SK-N-SH (cell line): ENCODE measurements at regions not wholly inside any gene's neighbourhood (a gene's known extent, or its start where the extent isn't known, plus 50 kb on each side); places are given as distances from the start of the nearest gene placed in this dataset.

ENCODE experiments used
- CTCF ChIA-PET: fragments of 300-600, 350-600 bp; formaldehyde crosslinking; extraction: SDS; loops from one replicate; lab custom pipeline; 2021; lab: Yijun Ruan, JAX
- POLR2A ChIA-PET: fragments of 350-600 bp; sonication (Branson Sonifier 250); formaldehyde crosslinking; extraction: SDS; loops from one replicate; lab custom pipeline; 2020; ENCODE audit warnings: antibody characterized with exemption, inconsistent platforms; lab: Yijun Ruan, JAX
- DNase-seq: peaks from one replicate; pipeline ENCODE4 v3.0.0; 2012
- H2AFZ ChIP-seq: fragments of 200-600 bp; sonication (generic); 2 replicates; pipeline ENCODE4 v1.8.1; 2016; ENCODE audit warnings: antibody characterized with exemption, mild to moderate bottlenecking, low read depth
- H3F3A ChIP-seq: fragments of 200-600 bp; sonication (generic); replicated peaks from 2 replicates; pipeline ENCODE3; 2016; ENCODE audit warnings: antibody characterized with exemption, mild to moderate bottlenecking; ENCODE audit not compliant: insufficient read depth
- H3K27ac ChIP-seq, 2 experiments: fragments of 200-500 bp in 1 of 2; fragments of 200-600 bp in 1 of 2; sonication (Bioruptor generic) in 1 of 2; sonication (generic), shearing (Covaris generic) in 1 of 2; 2 replicates each; pipeline versions ENCODE4 v1.5.1 to v1.6.1; 2014 to 2016; ENCODE audit warnings: low read depth in 2 of 2, inconsistent platforms in 1 of 2, low read length in 1 of 2, mild to moderate bottlenecking in 1 of 2, mixed read lengths in 1 of 2
- H3K27me3 ChIP-seq: fragments of 200-600 bp; sonication (generic), shearing (Covaris generic); 2 replicates; pipeline ENCODE4 v1.6.1; 2016; ENCODE audit warnings: mixed run types; ENCODE audit not compliant: insufficient read depth
- H3K36me3 ChIP-seq, 2 experiments: fragments of 200-500 bp in 1 of 2; fragments of 200-600 bp in 1 of 2; sonication (Bioruptor generic) in 1 of 2; sonication (generic) in 1 of 2; replicated peaks in 1 of 2; 2 replicates each; pipeline versions ENCODE3 to v1.5.1; 2014 to 2016; ENCODE audit warnings: low read length in 1 of 2, mild to moderate bottlenecking in 1 of 2; ENCODE audit not compliant: insufficient read depth in 2 of 2, control insufficient read depth in 1 of 2
- H3K4me1 ChIP-seq, 2 experiments: fragments of 200-500 bp in 1 of 2; fragments of 200-600 bp in 1 of 2; sonication (Bioruptor generic) in 1 of 2; sonication (generic), shearing (Covaris generic) in 1 of 2; 2 replicates each; pipeline versions ENCODE4 v1.5.1 to v1.6.1; 2014 to 2016; ENCODE audit warnings: low read depth in 1 of 2, low read length in 1 of 2, mixed run types in 1 of 2; ENCODE audit not compliant: insufficient read depth in 2 of 2, control insufficient read depth in 1 of 2
- H3K4me2 ChIP-seq: fragments of 200-600 bp; sonication (generic), shearing (Covaris generic); 2 replicates; pipeline ENCODE4 v1.6.1; 2017; ENCODE audit warnings: mixed run types
- H3K4me3 ChIP-seq, 2 experiments: fragments of 200-500 bp in 1 of 2; fragments of 200-600 bp in 1 of 2; sonication (Bioruptor generic) in 1 of 2; sonication (generic), shearing (Covaris generic) in 1 of 2; 2 replicates each; pipeline versions ENCODE4 v1.5.1 to v1.8.1; 2014 to 2016; ENCODE audit warnings: low read depth in 2 of 2, inconsistent platforms in 1 of 2, low read length in 1 of 2, mild to moderate bottlenecking in 1 of 2, mixed read lengths in 1 of 2, moderate library complexity in 1 of 2
- H3K79me2 ChIP-seq: fragments of 200-600 bp; sonication (generic); 2 replicates; pipeline ENCODE4 v1.8.1; 2017; ENCODE audit warnings: mild to moderate bottlenecking; ENCODE audit not compliant: insufficient read depth
- H3K9ac ChIP-seq: fragments of 200-600 bp; sonication (generic); 2 replicates; pipeline ENCODE4 v1.6.1; 2017; ENCODE audit warnings: mixed run types
- H3K9me2 ChIP-seq: fragments of 200-600 bp; sonication (generic); 2 replicates; pipeline ENCODE4 v1.6.1; 2017; ENCODE audit warnings: mixed run types
- H3K9me3 ChIP-seq: fragments of 200-600 bp; sonication (generic); 2 replicates; pipeline ENCODE4 v1.6.1; 2017; ENCODE audit warnings: mixed run types, mild to moderate bottlenecking, moderate library complexity
- H4K20me1 ChIP-seq: fragments of 200-600 bp; sonication (generic); 2 replicates; pipeline ENCODE4 v1.6.1; 2017; ENCODE audit warnings: mild to moderate bottlenecking, mixed run types; ENCODE audit not compliant: insufficient read depth
- CHD2 ChIP-seq: fragments of 150-350 bp; IDR thresholded peaks from 2 replicates; pipeline ENCODE4 v1.6.1; 2018; ENCODE audit warnings: low read length; ENCODE audit not compliant: partially characterized antibody
- ELF1 ChIP-seq: IDR thresholded peaks from 2 replicates; pipeline ENCODE4 v1.4.0; 2012
- EP300 ChIP-seq, 2 experiments: IDR thresholded peaks; 2 replicates each; pipeline versions ENCODE4 v1.4.0 to v1.6.1; 2012; ENCODE audit warnings: borderline replicate concordance in 1 of 2, low read depth in 1 of 2, low read length in 1 of 2
- FOSL2 ChIP-seq: IDR thresholded peaks from 2 replicates; pipeline ENCODE4 v1.4.0; 2012; ENCODE audit warnings: low read depth, mild to moderate bottlenecking, moderate library complexity, borderline replicate concordance
- FOXJ3 ChIP-seq: sonication (generic); formaldehyde crosslinking; IDR thresholded peaks from 2 replicates; pipeline ENCODE4 v1.5.1; 2020; ENCODE audit warnings: mild to moderate bottlenecking, missing genetic modification reagents
- FOXM1 ChIP-seq: IDR thresholded peaks from 2 replicates; pipeline ENCODE4 v1.4.0; 2012; ENCODE audit warnings: low read depth, mild to moderate bottlenecking
- GABPA ChIP-seq: IDR thresholded peaks from 2 replicates; pipeline ENCODE4 v1.4.0; 2012; ENCODE audit warnings: low read depth, mild to moderate bottlenecking
- GATA2 ChIP-seq: sonication (generic); formaldehyde crosslinking; IDR thresholded peaks from 2 replicates; pipeline ENCODE4 v1.5.0; 2020; ENCODE audit warnings: mild to moderate bottlenecking, missing genetic modification reagents
- IRF3 ChIP-seq: fragments of 150-350 bp; IDR thresholded peaks from 2 replicates; pipeline ENCODE4 v1.6.1; 2016; ENCODE audit warnings: mild to moderate bottlenecking, low read depth, low read length
- MAX ChIP-seq: IDR thresholded peaks from 2 replicates; pipeline ENCODE4 v1.4.0; 2012; ENCODE audit warnings: low read depth
- MEF2A ChIP-seq: IDR thresholded peaks from 2 replicates; pipeline ENCODE4 v1.4.0; 2012; ENCODE audit warnings: low read depth, borderline replicate concordance
- NFIC ChIP-seq: IDR thresholded peaks from 2 replicates; pipeline ENCODE4 v1.4.0; 2012; ENCODE audit warnings: borderline replicate concordance
- POLR2AphosphoS5 ChIP-seq: IDR thresholded peaks from 2 replicates; pipeline ENCODE4 v1.6.1; 2012; ENCODE audit warnings: low read depth, low read length
- RCOR1 ChIP-seq: fragments of 150-350 bp; IDR thresholded peaks from 2 replicates; pipeline ENCODE4 v1.6.1; 2017; ENCODE audit warnings: antibody characterized with exemption, low read length
- RFX5 ChIP-seq: IDR thresholded peaks from 2 replicates; pipeline ENCODE4 v1.6.1; 2012; ENCODE audit warnings: mild to moderate bottlenecking, improper control_type of control experiment, low read length
- TAF1 ChIP-seq: IDR thresholded peaks from 2 replicates; pipeline ENCODE4 v1.6.1; 2012; ENCODE audit warnings: low read depth, mild to moderate bottlenecking, low read length, moderate library complexity, borderline replicate concordance
- TCF12 ChIP-seq: IDR thresholded peaks from 2 replicates; pipeline ENCODE4 v1.4.0; 2012
- TEAD4 ChIP-seq: IDR thresholded peaks from 2 replicates; pipeline ENCODE4 v1.4.0; 2012; ENCODE audit warnings: mild to moderate bottlenecking, borderline replicate concordance; ENCODE audit not compliant: insufficient read depth
- YY1 ChIP-seq: IDR thresholded peaks from 2 replicates; pipeline ENCODE4 v1.4.0; 2012; ENCODE audit warnings: low read depth, mild to moderate bottlenecking
- ZBTB33 ChIP-seq: IDR thresholded peaks from 2 replicates; pipeline ENCODE4 v1.4.0; 2012; ENCODE audit warnings: low read depth, borderline replicate concordance
- WGBS: methylation state at CpG from one replicate; pipeline ENCODE4 v1.1.6; 2017; ENCODE audit warnings: low lambda C conversion rate; 5-methylcytosine and 5-hydroxymethylcytosine counted together

GRCh38 chr13:90311929-90312328, 1035.6 kb upstream of the MIR17HG start:
- CTCF ChIA-PET: interaction anchor here (1.2 kb wide), 1 partner anchor 27 kb away, joined by 3 read pairs; no protein-coding TSS in a partner anchor
- H3K9me3 ChIP-seq: no peaks in the 10 kb centered on the region
- no peak overlapping the region for H2AFZ ChIP-seq
- H3K27me3 ChIP-seq: no peaks in the 10 kb centered on the region
- no peaks in the 10 kb centered on the region for H4K20me1 ChIP-seq
- DNase-seq: no peak
- H3K4me2 ChIP-seq: no peak overlapping the region
- POLR2A ChIA-PET: no interaction called here
- H3K36me3 ChIP-seq: no peaks in the 10 kb centered on the region
- no peak overlapping the region for H3K27ac ChIP-seq
- no peaks in the 10 kb centered on the region for H3K79me2 ChIP-seq
- 79% methylated on average over 7 of the region's 7 CpGs for WGBS
- H3K9ac ChIP-seq: no peak overlapping the region
- H3F3A ChIP-seq: no peaks in the 10 kb centered on the region
- H3K4me1 ChIP-seq: no peaks in the 10 kb centered on the region
- H3K9me2 ChIP-seq: no peaks in the 10 kb centered on the region
- no peak overlapping the region for H3K4me3 ChIP-seq
- no peak for TF ChIP-seq CHD2
- TF ChIP-seq RFX5: no peak
- no peak for TF ChIP-seq IRF3
- TF ChIP-seq ZBTB33: no peak
- TF ChIP-seq MAX: no peak
- TF ChIP-seq FOXJ3 (CRISPR knock-in tag): no peak
- TF ChIP-seq MEF2A: no peak
- TF ChIP-seq GATA2 (CRISPR knock-in tag): no peak
- no peak for TF ChIP-seq TCF12
- TF ChIP-seq RCOR1: no peak
- TF ChIP-seq NFIC: no peak
- TF ChIP-seq ELF1: no peak
- TF ChIP-seq YY1: no peak
- TF ChIP-seq FOSL2: no peak
- no peak for TF ChIP-seq TAF1
- no peak for TF ChIP-seq GABPA
- no peak for TF ChIP-seq POLR2AphosphoS5
- TF ChIP-seq TEAD4: no peak
- TF ChIP-seq EP300 (IDR thresholded peaks at IDR 0.05; ENCODE audit: borderline replicate concordance in 1 of 2, low read depth in 1 of 2, low read length in 1 of 2): no peak
- TF ChIP-seq FOXM1: no peak
